Glutamatergic neuron (in vitro differentiated cells): ENCODE measurements at regions not wholly inside any gene's neighbourhood (a gene's known extent, or its start where the extent isn't known, plus 50 kb on each side); places are given as distances from the start of the nearest gene placed in this dataset.

Experiments used
- DNase-seq: peaks from one replicate; pipeline ENCODE4 v3.0.0; 2022
- H3K27ac Mint-ChIP-seq: one replicate; pipeline ENCODE4 v1.8.0; 2020; ENCODE audit warnings: mild to moderate bottlenecking, mixed read lengths, inconsistent platforms; ENCODE audit not compliant: unreplicated experiment
- H3K27me3 Mint-ChIP-seq: one replicate; pipeline ENCODE4 v1.8.0; 2020; ENCODE audit warnings: mild to moderate bottlenecking, moderate library complexity, mixed read lengths, inconsistent platforms; ENCODE audit not compliant: unreplicated experiment
- H3K36me3 Mint-ChIP-seq: one replicate; pipeline ENCODE4 v1.8.0; 2020; ENCODE audit warnings: mild to moderate bottlenecking, mixed read lengths, inconsistent platforms; ENCODE audit not compliant: unreplicated experiment
- H3K4me1 Mint-ChIP-seq: one replicate; pipeline ENCODE4 v1.8.0; 2020; ENCODE audit warnings: mild to moderate bottlenecking, low read depth, mixed read lengths, inconsistent platforms; ENCODE audit not compliant: unreplicated experiment
- H3K4me3 Mint-ChIP-seq: one replicate; pipeline ENCODE4 v1.8.0; 2020; ENCODE audit warnings: mild to moderate bottlenecking, mixed read lengths, inconsistent platforms; ENCODE audit not compliant: unreplicated experiment
- H3K9me3 Mint-ChIP-seq: one replicate; pipeline ENCODE4 v1.8.0; 2020; ENCODE audit warnings: mild to moderate bottlenecking, moderate library complexity, mixed read lengths, inconsistent platforms; ENCODE audit not compliant: unreplicated experiment
- CTCF ChIP-seq: fragments of 200-600 bp; sonication (generic); IDR thresholded peaks from one replicate; pipeline ENCODE4 v1.5.0; 2021; ENCODE audit not compliant: partially characterized antibody, unreplicated experiment

- peaks cover 12% of the 10 kb centered on the region for H3K27me3 Mint-ChIP-seq
- no peak for TF ChIP-seq CTCF
- no peak overlapping the region for H3K27ac Mint-ChIP-seq
- H3K36me3 Mint-ChIP-seq, result no peaks in the 10 kb centered on the region
- H3K9me3 Mint-ChIP-seq, result no peaks in the 10 kb centered on the region
- H3K4me1 Mint-ChIP-seq, result no peaks in the 10 kb centered on the region
- H3K4me3 Mint-ChIP-seq, result no peak overlapping the region
- no peak for DNase-seq
Observed at GRCh38 chr16:55040366-55041086, 109.9 kb downstream of the IRX5 start.

GRCh38 chr16:55041540-55042234 lies 111.0 kb downstream of the IRX5 start:
- DNase-seq, result no peak
- Mint-ChIP-seq H3K27me3 (peaks cover 14% of the 10 kb centered on the region), H3K9me3 (no peaks in the 10 kb centered on the region), H3K36me3 (no peaks in the 10 kb centered on the region), H3K27ac (no peak overlapping the region), H3K4me1 (no peaks in the 10 kb centered on the region), H3K4me3 (no peak overlapping the region)
- TF ChIP-seq CTCF, result no peak

GRCh38 chr16:55042556-55043432 lies 112.1 kb downstream of the IRX5 start:
- no peak overlapping the region for H3K4me3 Mint-ChIP-seq
- DNase-seq, result no peak

DNA sequence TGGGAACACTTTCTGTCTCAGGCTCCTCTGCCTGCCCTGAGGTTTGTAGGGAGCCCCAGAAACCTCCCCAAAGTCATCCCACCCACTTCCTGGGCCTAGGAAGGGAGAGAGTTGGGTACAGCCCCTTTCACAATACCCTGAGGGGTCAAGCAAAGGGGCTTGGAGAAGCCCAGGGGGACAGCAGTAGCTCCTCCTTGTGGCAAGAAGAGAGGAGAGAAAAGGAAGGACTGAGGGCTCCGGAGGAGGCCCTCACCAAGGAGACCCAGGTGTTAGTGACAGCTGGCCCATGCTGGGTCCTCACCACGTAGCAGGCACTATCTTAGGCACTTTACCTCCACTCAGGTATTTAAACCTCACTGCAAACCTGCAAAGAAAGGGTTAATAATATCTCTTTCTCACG lies 112.8 kb downstream of the IRX5 start:
- H3K9me3 Mint-ChIP-seq, result no peaks in the 10 kb centered on the region
- no peak overlapping the region for H3K27ac Mint-ChIP-seq
- no peaks in the 10 kb centered on the region for H3K4me1 Mint-ChIP-seq
- peaks cover 19% of the 10 kb centered on the region for H3K27me3 Mint-ChIP-seq
- no peaks in the 10 kb centered on the region for H3K36me3 Mint-ChIP-seq
- no peak for DNase-seq
- TF ChIP-seq CTCF, result no peak
- no peak overlapping the region for H3K4me3 Mint-ChIP-seq

More at GRCh38 chr16:55042556-55043432, 112.1 kb downstream of the IRX5 start:
- TF ChIP-seq CTCF, result no peak
- H3K27me3 Mint-ChIP-seq, result peaks cover 18% of the 10 kb centered on the region
- H3K36me3 Mint-ChIP-seq, result no peaks in the 10 kb centered on the region
- no peaks in the 10 kb centered on the region for H3K4me1 Mint-ChIP-seq
- no peak overlapping the region for H3K27ac Mint-ChIP-seq
- no peaks in the 10 kb centered on the region for H3K9me3 Mint-ChIP-seq
